ENCODE measurements at regions not wholly inside any gene's neighbourhood (a gene's known extent, or its start where the extent isn't known, plus 50 kb on each side); places are given as distances from the start of the nearest gene placed in this dataset.

- no peak overlapping the region for H3K4me3 ChIP-seq
- Mint-ChIP-seq H3K9me3 (peaks cover 26% of the 10 kb centered on the region), H3K36me3 (ENCODE audit: low read depth) (peaks cover 27% of the 10 kb centered on the region), H3K27me3 (ENCODE audit: insufficient read depth, low read depth, poor library complexity) (peaks cover 5% of the 10 kb centered on the region), H3K4me3 (no peak overlapping the region), H3K27ac (no peak overlapping the region; the same call in 1 of the 2 replicates), H3K4me1 (peaks cover 16% of the 10 kb centered on the region)
- peaks cover 9% of the 10 kb centered on the region; the same call in 1 of the 2 replicates for H3K4me1 ChIP-seq (ENCODE audit: insufficient read depth)
- no peaks in the 10 kb centered on the region for H3F3A ChIP-seq (replicated peaks; ENCODE audit: low read depth)
- H3K27ac ChIP-seq (ENCODE audit: low read depth), result no peak overlapping the region
- ATAC-seq (no peak), DNase-seq (ENCODE audit: low spot score) (no peak)
- no peak overlapping the region for H2AFZ ChIP-seq
- no peaks in the 10 kb centered on the region for H3K27me3 ChIP-seq (ENCODE audit: insufficient read depth)
- H3K9me2 ChIP-seq (ENCODE audit: insufficient read depth), result no peaks in the 10 kb centered on the region
- H3K79me2 ChIP-seq (replicated peaks; ENCODE audit: insufficient read depth), result no peaks in the 10 kb centered on the region
- peaks cover 5% of the 10 kb centered on the region; the same call in 1 of the 2 replicates for H3K36me3 ChIP-seq (ENCODE audit: insufficient read depth)
- no peaks in the 10 kb centered on the region for H4K20me1 ChIP-seq (replicated peaks; ENCODE audit: insufficient read depth)
- no peak overlapping the region for H3K4me2 ChIP-seq
- TF ChIP-seq NANOG (IDR thresholded peaks at IDR 0.05; ENCODE audit: borderline replicate concordance), result no peak
- TF ChIP-seq EZH2phosphoT487 (IDR thresholded peaks at IDR 0.05; ENCODE audit: unreplicated experiment), result no peak
- no peak for TF ChIP-seq CTCF (conservative IDR thresholded peaks at IDR 0.05; ENCODE audit: low read depth in 2 of 2)
- TF ChIP-seq, protein P1, sequence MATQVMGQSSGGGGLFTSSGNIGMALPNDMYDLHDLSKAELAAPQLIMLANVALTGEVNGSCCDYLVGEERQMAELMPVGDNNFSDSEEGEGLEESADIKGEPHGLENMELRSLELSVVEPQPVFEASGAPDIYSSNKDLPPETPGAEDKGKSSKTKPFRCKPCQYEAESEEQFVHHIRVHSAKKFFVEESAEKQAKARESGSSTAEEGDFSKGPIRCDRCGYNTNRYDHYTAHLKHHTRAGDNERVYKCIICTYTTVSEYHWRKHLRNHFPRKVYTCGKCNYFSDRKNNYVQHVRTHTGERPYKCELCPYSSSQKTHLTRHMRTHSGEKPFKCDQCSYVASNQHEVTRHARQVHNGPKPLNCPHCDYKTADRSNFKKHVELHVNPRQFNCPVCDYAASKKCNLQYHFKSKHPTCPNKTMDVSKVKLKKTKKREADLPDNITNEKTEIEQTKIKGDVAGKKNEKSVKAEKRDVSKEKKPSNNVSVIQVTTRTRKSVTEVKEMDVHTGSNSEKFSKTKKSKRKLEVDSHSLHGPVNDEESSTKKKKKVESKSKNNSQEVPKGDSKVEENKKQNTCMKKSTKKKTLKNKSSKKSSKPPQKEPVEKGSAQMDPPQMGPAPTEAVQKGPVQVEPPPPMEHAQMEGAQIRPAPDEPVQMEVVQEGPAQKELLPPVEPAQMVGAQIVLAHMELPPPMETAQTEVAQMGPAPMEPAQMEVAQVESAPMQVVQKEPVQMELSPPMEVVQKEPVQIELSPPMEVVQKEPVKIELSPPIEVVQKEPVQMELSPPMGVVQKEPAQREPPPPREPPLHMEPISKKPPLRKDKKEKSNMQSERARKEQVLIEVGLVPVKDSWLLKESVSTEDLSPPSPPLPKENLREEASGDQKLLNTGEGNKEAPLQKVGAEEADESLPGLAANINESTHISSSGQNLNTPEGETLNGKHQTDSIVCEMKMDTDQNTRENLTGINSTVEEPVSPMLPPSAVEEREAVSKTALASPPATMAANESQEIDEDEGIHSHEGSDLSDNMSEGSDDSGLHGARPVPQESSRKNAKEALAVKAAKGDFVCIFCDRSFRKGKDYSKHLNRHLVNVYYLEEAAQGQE (IDR thresholded peaks at IDR 0.05; ENCODE audit: unreplicated experiment), result no peak
- TF ChIP-seq ZNF114 (CRISPR knock-in tag; IDR thresholded peaks at IDR 0.05), result no peak
- TF ChIP-seq STAT1 (IDR thresholded peaks at IDR 0.05; ENCODE audit: unreplicated experiment), result no peak
- no peak for TF ChIP-seq POLR2AphosphoS5 (IDR thresholded peaks at IDR 0.05; ENCODE audit: low read depth)
- TF ChIP-seq ZNF462 (CRISPR knock-in tag; IDR thresholded peaks at IDR 0.05), result no peak
Measured at GRCh38 chr3:148147903-148148302, 549.8 kb upstream of the AGTR1 start.

Data from GM23338 (cell line).